ENCODE measurements at regions not wholly inside any gene's neighbourhood (a gene's known extent, or its start where the extent isn't known, plus 50 kb on each side); places are given as distances from the start of the nearest gene placed in this dataset.

DNA sequence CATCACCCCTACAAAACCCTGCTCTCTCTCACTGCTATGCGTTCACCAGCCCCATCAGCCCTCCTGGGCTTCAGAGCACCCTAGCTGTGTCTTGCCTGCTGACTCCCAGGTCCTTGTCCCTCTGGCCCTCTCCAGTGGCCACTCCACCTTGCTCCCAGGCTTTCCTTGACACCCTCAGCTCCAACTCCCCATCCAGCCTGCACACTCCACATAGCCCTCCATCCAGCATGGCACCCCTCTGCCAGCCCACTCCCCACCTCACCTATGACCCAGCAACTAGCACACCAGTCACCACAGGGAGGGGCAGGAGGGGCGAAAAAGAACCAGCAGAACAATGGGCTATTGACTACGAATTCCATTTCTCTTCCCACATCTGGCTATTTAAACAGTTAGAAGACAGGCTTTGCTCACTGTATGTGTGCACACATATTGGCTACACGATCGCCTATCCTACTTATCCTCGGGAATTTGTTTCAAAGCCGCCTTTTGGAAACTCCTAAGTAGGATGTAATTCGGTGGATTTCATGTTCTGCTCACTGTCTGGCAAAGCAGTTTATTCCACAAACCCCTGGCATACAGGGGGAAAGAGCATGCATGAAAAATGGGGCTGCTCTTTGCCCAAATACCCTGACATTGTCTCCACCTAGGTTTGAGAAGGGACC is 195.3 kb downstream of the SMAD2 start:
- TF ChIP-seq MAX (IDR thresholded peaks at IDR 0.05) (no peak), YY1 (IDR thresholded peaks at IDR 0.05; ENCODE audit: low read depth) (no peak), TAF1 (IDR thresholded peaks at IDR 0.05; ENCODE audit: low read depth) (no peak), CREB1 (IDR thresholded peaks at IDR 0.05; ENCODE audit: low read depth) (no peak)
- TF ChIP-seq, protein P1, sequence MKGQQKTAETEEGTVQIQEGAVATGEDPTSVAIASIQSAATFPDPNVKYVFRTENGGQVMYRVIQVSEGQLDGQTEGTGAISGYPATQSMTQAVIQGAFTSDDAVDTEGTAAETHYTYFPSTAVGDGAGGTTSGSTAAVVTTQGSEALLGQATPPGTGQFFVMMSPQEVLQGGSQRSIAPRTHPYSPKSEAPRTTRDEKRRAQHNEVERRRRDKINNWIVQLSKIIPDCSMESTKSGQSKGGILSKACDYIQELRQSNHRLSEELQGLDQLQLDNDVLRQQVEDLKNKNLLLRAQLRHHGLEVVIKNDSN (IDR thresholded peaks at IDR 0.05), result no peak

DNA sequence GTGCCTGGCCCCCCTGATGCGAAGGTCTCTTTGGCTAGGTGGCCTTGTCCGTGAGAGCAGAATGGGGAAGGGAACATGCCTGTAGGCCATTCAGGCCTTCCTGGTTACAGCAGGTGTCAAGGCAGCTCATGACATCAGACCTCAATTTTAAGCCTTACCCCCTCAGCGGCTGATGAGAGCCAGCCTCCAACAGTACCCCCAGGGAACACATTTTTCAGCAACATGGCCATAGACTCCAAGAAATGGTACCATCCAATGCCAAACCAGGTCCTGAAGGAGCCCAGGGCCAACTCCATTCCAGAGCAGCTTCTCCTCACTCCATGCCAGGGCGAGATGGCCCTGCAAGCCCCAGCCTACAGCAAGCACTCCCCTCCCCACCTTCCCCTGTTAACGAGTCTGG is 199.2 kb downstream of the SMAD2 start:
- TF ChIP-seq CEBPB (IDR thresholded peaks at IDR 0.05) (no peak), TCF12 (IDR thresholded peaks at IDR 0.05; ENCODE audit: low read depth) (no peak), MAX (IDR thresholded peaks at IDR 0.05) (no peak), ZBTB7A (IDR thresholded peaks at IDR 0.05; ENCODE audit: low read depth) (no peak), NFIC (IDR thresholded peaks at IDR 0.05) (no peak), TAF1 (IDR thresholded peaks at IDR 0.05; ENCODE audit: low read depth) (no peak), YY1 (IDR thresholded peaks at IDR 0.05; ENCODE audit: low read depth) (no peak), EGR1 (IDR thresholded peaks at IDR 0.05) (no peak), TEAD4 (IDR thresholded peaks at IDR 0.05) (no peak), FOXM1 (IDR thresholded peaks at IDR 0.05; ENCODE audit: borderline replicate concordance, low read depth) (no peak), EP300 (IDR thresholded peaks at IDR 0.05; ENCODE audit: borderline replicate concordance) (no peak), REST (IDR thresholded peaks at IDR 0.05; ENCODE audit: low read depth) (no peak), CREB1 (IDR thresholded peaks at IDR 0.05; ENCODE audit: low read depth) (no peak), RAD21 (IDR thresholded peaks at IDR 0.05; ENCODE audit: low read depth) (no peak)
- TF ChIP-seq, protein P1 (IDR thresholded peaks at IDR 0.05), result no peak

- TF ChIP-seq ZBTB7A (IDR thresholded peaks at IDR 0.05; ENCODE audit: low read depth), result no peak
- no peak for TF ChIP-seq CEBPB (IDR thresholded peaks at IDR 0.05)
- TF ChIP-seq FOXM1 (IDR thresholded peaks at IDR 0.05; ENCODE audit: borderline replicate concordance, low read depth), result no peak
- TF ChIP-seq CREB1 (IDR thresholded peaks at IDR 0.05; ENCODE audit: low read depth), result no peak
- TF ChIP-seq NFIC (IDR thresholded peaks at IDR 0.05), result no peak
- no peak for TF ChIP-seq EGR1 (IDR thresholded peaks at IDR 0.05)
- TF ChIP-seq TAF1 (IDR thresholded peaks at IDR 0.05; ENCODE audit: low read depth), result no peak
- TF ChIP-seq TCF12 (IDR thresholded peaks at IDR 0.05; ENCODE audit: low read depth), result no peak
- TF ChIP-seq, protein P1 (IDR thresholded peaks at IDR 0.05), result no peak
- no peak for TF ChIP-seq EP300 (IDR thresholded peaks at IDR 0.05; ENCODE audit: borderline replicate concordance)
- no peak for TF ChIP-seq MAX (IDR thresholded peaks at IDR 0.05)
- TF ChIP-seq RAD21 (IDR thresholded peaks at IDR 0.05; ENCODE audit: low read depth), result no peak
- TF ChIP-seq REST (IDR thresholded peaks at IDR 0.05; ENCODE audit: low read depth), result no peak
Observed at GRCh38 chr18:47730795-47731194, 199.7 kb downstream of the SMAD2 start.

DNA sequence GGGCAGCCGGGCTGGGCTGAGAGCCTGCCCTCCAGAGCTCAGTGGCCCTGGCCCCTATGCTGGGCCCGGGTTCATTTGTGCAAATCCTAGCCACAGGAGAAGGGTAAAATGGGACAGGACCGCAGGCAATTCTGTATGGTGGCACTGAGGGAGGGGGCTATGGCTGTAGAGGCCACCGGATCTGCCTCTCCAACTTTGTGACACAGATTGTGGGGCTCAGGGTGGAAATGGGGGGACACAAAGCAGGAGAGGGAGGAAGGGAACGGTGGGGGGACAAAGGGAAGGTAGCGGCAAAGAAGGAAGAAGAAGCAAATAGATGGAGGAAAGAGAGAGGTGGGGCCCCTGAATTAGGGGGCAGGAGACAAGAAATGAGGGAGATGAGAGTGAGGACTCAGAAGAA is 201.1 kb downstream of the SMAD2 start:
- TF ChIP-seq ZBTB7A (IDR thresholded peaks at IDR 0.05; ENCODE audit: low read depth), result no peak
- TF ChIP-seq NFIC (IDR thresholded peaks at IDR 0.05), result no peak
- TF ChIP-seq TEAD4 (IDR thresholded peaks at IDR 0.05), result no peak

DNA sequence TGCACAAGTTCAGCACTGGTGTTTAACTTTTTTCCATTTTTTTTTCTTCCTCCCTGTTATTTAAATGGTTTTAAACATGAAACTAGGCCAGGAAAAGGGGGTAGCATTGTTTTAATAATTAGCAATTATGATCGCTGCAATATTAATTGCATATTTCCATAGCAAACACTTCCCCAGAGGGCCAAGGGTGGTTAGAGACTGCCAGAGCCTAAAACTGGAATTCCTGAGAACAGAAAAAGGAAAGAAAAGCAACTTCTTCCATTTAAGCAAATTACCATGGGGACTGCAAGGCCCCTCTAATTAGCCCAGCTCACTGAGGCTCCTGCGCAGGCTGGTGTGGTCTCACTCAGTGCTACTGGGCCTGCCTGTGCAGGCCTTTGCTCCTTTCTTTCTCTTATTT is 201.5 kb downstream of the SMAD2 start:
- TF ChIP-seq EGR1 (IDR thresholded peaks at IDR 0.05), result no peak
- TF ChIP-seq RAD21 (IDR thresholded peaks at IDR 0.05; ENCODE audit: low read depth), result no peak

- no peak for TF ChIP-seq EP300 (IDR thresholded peaks at IDR 0.05; ENCODE audit: borderline replicate concordance)
- no peak for TF ChIP-seq RAD21 (IDR thresholded peaks at IDR 0.05; ENCODE audit: low read depth)
- no peak for TF ChIP-seq ZBTB7A (IDR thresholded peaks at IDR 0.05; ENCODE audit: low read depth)
- TF ChIP-seq TAF1 (IDR thresholded peaks at IDR 0.05; ENCODE audit: low read depth), result no peak
- no peak for TF ChIP-seq REST (IDR thresholded peaks at IDR 0.05; ENCODE audit: low read depth)
- TF ChIP-seq NFIC (IDR thresholded peaks at IDR 0.05), result no peak
- TF ChIP-seq, protein P1 (IDR thresholded peaks at IDR 0.05), result no peak
- TF ChIP-seq MAX (IDR thresholded peaks at IDR 0.05), result no peak
- no peak for TF ChIP-seq EGR1 (IDR thresholded peaks at IDR 0.05)
- no peak for TF ChIP-seq TEAD4 (IDR thresholded peaks at IDR 0.05)
- TF ChIP-seq FOXM1 (IDR thresholded peaks at IDR 0.05; ENCODE audit: borderline replicate concordance, low read depth), result no peak
Observed at GRCh38 chr18:47727409-47727808, 203.1 kb downstream of the SMAD2 start.
